Heart left ventricle (tissue), 16 donors: ENCODE measurements at regions not wholly inside any gene's neighbourhood (a gene's known extent, or its start where the extent isn't known, plus 50 kb on each side); places are given as distances from the start of the nearest gene placed in this dataset.

Experiments
- ATAC-seq, 4 donors: fragments of 200-7000 bp; cut with Tn5 transposase; one replicate each; pipeline ENCODE4 v1.9.1; 2020 to 2022; ENCODE audit warnings: moderate library complexity in 4 of 4, mild to moderate bottlenecking in 3 of 4, moderate number of reproducible peaks in 1 of 4
- DNase-seq, 5 donors: peaks; one replicate each; pipeline ENCODE4 v3.0.0-alpha.2; 2020
- H3K27ac ChIP-seq, 12 donors: fragments of 200-600 bp; sonication (generic) in 4 of 12; one replicate each; pipeline versions ENCODE4 v1.5.0 to v1.8.0; 2016 to 2022; ENCODE audit warnings: mild to moderate bottlenecking in 2 of 12
- H3K27me3 ChIP-seq, 9 donors: fragments of 200-600 bp; sonication (generic) in 2 of 9; one replicate each; pipeline versions ENCODE4 v1.5.1 to v1.8.0; 2016 to 2022; ENCODE audit warnings: mild to moderate bottlenecking in 3 of 9
- H3K36me3 ChIP-seq, 9 donors: fragments of 200-600 bp; sonication (generic) in 2 of 9; one replicate each; pipeline versions ENCODE4 v1.5.0 to v1.8.0; 2018 to 2022; ENCODE audit warnings: mild to moderate bottlenecking in 2 of 9
- H3K4me1 ChIP-seq, 12 donors: fragments of 200-600 bp; sonication (generic) in 4 of 12; one replicate each; pipeline versions ENCODE4 v1.5.0 to v1.8.0; 2016 to 2022; ENCODE audit warnings: mild to moderate bottlenecking in 3 of 12
- H3K4me3 ChIP-seq, 12 donors: fragments of 200-600 bp; sonication (generic) in 4 of 12; one replicate each; pipeline versions ENCODE4 v1.5.0 to v1.8.0; 2017 to 2022; ENCODE audit warnings: mild to moderate bottlenecking in 9 of 12, moderate library complexity in 4 of 12
- H3K9me3 ChIP-seq, 12 donors: fragments of 200-600 bp; sonication (generic) in 4 of 12; one replicate each; pipeline versions ENCODE4 v1.5.0 to v1.8.0; 2016 to 2022; ENCODE audit warnings: mild to moderate bottlenecking in 1 of 12
- CTCF ChIP-seq, 12 donors: fragments of 200-600 bp; sonication (generic) in 4 of 12; IDR thresholded peaks; one replicate each; pipeline versions ENCODE4 v1.5.0 to v1.8.0; 2018 to 2022; ENCODE audit warnings: antibody characterized with exemption in 12 of 12, mild to moderate bottlenecking in 5 of 12
- POLR2A ChIP-seq, 2 donors: fragments of 450-650 bp; IDR thresholded peaks; one replicate each; pipeline ENCODE4 v1.6.1; 2017; ENCODE audit warnings: antibody characterized with exemption in 2 of 2, mild to moderate bottlenecking in 2 of 2, moderate library complexity in 2 of 2
- WGBS, 4 donors: extraction: QIAGEN DNeasy Blood & Tissue Kit in 2 of 4; methylation state at CpG; one replicate each; pipeline versions ENCODE4 v1.1.5 to v1.1.7; 2013 to 2018; 5-methylcytosine and 5-hydroxymethylcytosine counted together
- intact Hi-C, 10 donors: fragments of 100-400 bp; cut with DNase I; formaldehyde crosslinking; loops; one replicate each; pipeline versions ENCODE4 v1.11.1 to v1.14.2; 2022
- donor health status: ischemic (EF 13 %, LVEDD 7.1; RV severe dilation, severe dysfunction).
- donor health status: healthy with polysubstance abuse.
- donor health status: DM: no; HTN: yes; CAD: no.
- donor health status: DM: no; HTN: no; CAD: no.
- donor health status: ischemic (EF 25% LVEDD 6.9; RV normal size, moderate dysfunction).
- donor health status: ischemic (EF 25% LVEDD 5.7; RV mildly dilated, moderate dysfunction).
- donor health status: healthy.
- donor health status: DM: yes; HTN: yes; CAD: no.
- donor health status: ischemic (EF 35%, LVEDD 5.7; RV mildly dilated, moderate dysfunction).
- donor health status: nonischemic (EF 11% LVEDD 7.7; RV severe dilation, severe dysfunction).
- donor health status: DM: yes; HTN: yes; CAD: no.
- donor health status: PGD.
- donor health status: ischemic (EF 29% LVEDD 5.4; RV normal size, mild dysfunction).
- donor health status: nonischemic (EF 23%, LVEDD 6.1; RV moderate dilation, normal function).

DNA sequence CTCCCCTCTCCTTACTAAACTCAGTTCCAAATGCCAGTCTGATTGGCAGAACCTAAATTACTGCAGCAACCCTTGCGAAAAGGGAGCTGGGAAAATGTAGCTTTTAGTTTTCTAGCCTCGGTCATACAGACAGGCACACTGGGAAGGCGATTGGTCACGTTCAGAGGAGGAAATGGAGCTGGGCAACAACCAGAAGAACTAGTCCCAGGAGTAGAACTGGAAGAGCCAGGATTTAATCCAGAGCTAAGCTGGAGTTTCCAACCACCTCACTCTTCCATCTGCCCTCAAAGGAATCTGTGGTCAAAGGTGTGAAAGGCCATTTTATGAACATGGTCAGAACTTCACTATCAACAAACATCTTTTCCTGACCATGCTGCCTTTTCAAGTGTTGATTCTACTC lies 155.7 kb upstream of the ARHGAP20 start:
- no peaks in the 10 kb centered on the region for H3K27me3 ChIP-seq
- no peaks in the 10 kb centered on the region for H3K36me3 ChIP-seq
- ATAC-seq (no peak), DNase-seq (no peak)
- no peak overlapping the region for H3K27ac ChIP-seq
- H3K9me3 ChIP-seq, result no peaks in the 10 kb centered on the region
- H3K4me3 ChIP-seq, result no peak overlapping the region
- intact Hi-C loops, result no loop called here
- 84 to 91% (median 85%) methylated on average over 4 of the region's 4 CpGs for WGBS, 4 donors
- H3K4me1 ChIP-seq, result no peaks in the 10 kb centered on the region
- TF ChIP-seq CTCF (IDR thresholded peaks at IDR 0.05) (no peak), POLR2A (IDR thresholded peaks at IDR 0.05) (no peak)

GRCh38 chr11:110866081-110866480 lies 153.8 kb upstream of the ARHGAP20 start:
- intact Hi-C loops, result no loop called here
- Histone ChIP-seq H3K4me1 (no peaks in the 10 kb centered on the region), H3K27ac (no peak overlapping the region), H3K27me3 (no peaks in the 10 kb centered on the region), H3K4me3 (no peak overlapping the region), H3K36me3 (no peaks in the 10 kb centered on the region), H3K9me3 (no peaks in the 10 kb centered on the region)
- DNase-seq (no peak), ATAC-seq (no peak)
- TF ChIP-seq CTCF (IDR thresholded peaks at IDR 0.05) (no peak), POLR2A (IDR thresholded peaks at IDR 0.05) (no peak)
- 65 to 71% (median 69%) methylated on average over 4 of the region's 4 CpGs for WGBS, 4 donors

- Histone ChIP-seq H3K4me3 (no peak overlapping the region), H3K4me1 (peaks cover 0 to 14% (median 0%) of the 10 kb centered on the region in 12 donors), H3K9me3 (no peaks in the 10 kb centered on the region), H3K27me3 (no peaks in the 10 kb centered on the region), H3K27ac (no peak overlapping the region), H3K36me3 (no peaks in the 10 kb centered on the region)
- intact Hi-C loops, result no loop called here
- ATAC-seq (no peak), DNase-seq (no peak)
- TF ChIP-seq CTCF (IDR thresholded peaks at IDR 0.05), result no peak
- TF ChIP-seq POLR2A (IDR thresholded peaks at IDR 0.05), result no peak
- 51 to 60% (median 53%) methylated on average over 2 of the region's 2 CpGs for WGBS, 4 donors
Observed at GRCh38 chr11:110862407-110862806, 150.2 kb upstream of the ARHGAP20 start.

GRCh38 chr11:110860461-110860860 lies 148.2 kb upstream of the ARHGAP20 start:
- Histone ChIP-seq H3K27me3 (no peaks in the 10 kb centered on the region), H3K36me3 (no peaks in the 10 kb centered on the region), H3K4me3 (no peak overlapping the region), H3K27ac (no peak overlapping the region), H3K9me3 (no peaks in the 10 kb centered on the region), H3K4me1 (peaks cover 0 to 15% (median 0%) of the 10 kb centered on the region in 12 donors)
- no peak for ATAC-seq
- TF ChIP-seq POLR2A (IDR thresholded peaks at IDR 0.05) (no peak), CTCF (IDR thresholded peaks at IDR 0.05) (no peak)
- 83 to 93% (median 87%) methylated on average over 3 of the region's 3 CpGs for WGBS, 4 donors
- no peak for DNase-seq
- intact Hi-C loops, result no loop called here
